ENCODE measurements at regions not wholly inside any gene's neighbourhood (a gene's known extent, or its start where the extent isn't known, plus 50 kb on each side); places are given as distances from the start of the nearest gene placed in this dataset.
A peak's percentile ranks its signal among the peaks of the same experiment; 100 is the strongest.

- H3K27ac ChIP-seq = no peak overlapping the region
- TF ChIP-seq, protein P1, sequence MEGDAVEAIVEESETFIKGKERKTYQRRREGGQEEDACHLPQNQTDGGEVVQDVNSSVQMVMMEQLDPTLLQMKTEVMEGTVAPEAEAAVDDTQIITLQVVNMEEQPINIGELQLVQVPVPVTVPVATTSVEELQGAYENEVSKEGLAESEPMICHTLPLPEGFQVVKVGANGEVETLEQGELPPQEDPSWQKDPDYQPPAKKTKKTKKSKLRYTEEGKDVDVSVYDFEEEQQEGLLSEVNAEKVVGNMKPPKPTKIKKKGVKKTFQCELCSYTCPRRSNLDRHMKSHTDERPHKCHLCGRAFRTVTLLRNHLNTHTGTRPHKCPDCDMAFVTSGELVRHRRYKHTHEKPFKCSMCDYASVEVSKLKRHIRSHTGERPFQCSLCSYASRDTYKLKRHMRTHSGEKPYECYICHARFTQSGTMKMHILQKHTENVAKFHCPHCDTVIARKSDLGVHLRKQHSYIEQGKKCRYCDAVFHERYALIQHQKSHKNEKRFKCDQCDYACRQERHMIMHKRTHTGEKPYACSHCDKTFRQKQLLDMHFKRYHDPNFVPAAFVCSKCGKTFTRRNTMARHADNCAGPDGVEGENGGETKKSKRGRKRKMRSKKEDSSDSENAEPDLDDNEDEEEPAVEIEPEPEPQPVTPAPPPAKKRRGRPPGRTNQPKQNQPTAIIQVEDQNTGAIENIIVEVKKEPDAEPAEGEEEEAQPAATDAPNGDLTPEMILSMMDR (conservative IDR thresholded peaks at IDR 0.05) = no peak
These were observed 105.2 kb upstream of the EIF5 start for GRCh38 chr14:103228866-103229265.

- no peak overlapping the region for H3K27ac ChIP-seq
These were observed 104.0 kb upstream of the EIF5 start for GRCh38 chr14:103230021-103230420.

DNA sequence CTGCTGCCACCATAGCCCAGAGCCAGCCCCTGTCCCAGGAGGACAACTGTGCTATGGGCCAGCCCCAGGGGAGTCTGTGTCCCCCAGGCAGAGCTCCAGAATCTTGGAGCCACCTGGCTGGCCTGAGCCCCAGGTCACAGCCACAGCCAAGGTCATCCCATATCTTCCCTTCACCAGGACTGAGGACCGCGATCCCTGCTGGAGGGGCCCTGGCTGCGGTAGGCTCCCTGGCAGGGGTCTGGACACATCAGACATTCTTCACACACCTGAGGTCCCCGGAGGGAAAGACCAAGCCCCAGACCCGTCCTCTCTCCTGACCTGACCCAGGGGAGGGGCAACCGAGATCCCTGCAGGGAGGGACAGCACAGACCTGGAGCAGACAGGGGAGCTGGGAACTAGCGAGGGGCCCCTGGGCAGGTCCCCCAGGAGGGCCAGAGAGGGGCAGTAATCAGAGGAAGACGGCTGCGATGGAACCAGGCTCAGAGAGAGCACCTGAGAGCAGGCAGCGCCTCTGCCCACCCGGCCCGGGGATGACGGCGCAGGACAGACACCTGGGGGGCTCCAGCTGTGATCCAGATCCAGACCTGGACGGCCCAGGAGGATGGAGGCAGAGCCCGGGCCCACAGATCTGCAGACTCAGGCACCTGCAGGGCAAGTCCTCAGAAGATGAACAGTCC lies 103.2 kb upstream of the EIF5 start:
- H3K27ac ChIP-seq = no peak overlapping the region
- TF ChIP-seq, protein P1 (conservative IDR thresholded peaks at IDR 0.05) = no peak

More at GRCh38 chr14:103230021-103230420, 104.0 kb upstream of the EIF5 start:
- TF ChIP-seq, protein P1 (conservative IDR thresholded peaks at IDR 0.05) = no peak

DNA sequence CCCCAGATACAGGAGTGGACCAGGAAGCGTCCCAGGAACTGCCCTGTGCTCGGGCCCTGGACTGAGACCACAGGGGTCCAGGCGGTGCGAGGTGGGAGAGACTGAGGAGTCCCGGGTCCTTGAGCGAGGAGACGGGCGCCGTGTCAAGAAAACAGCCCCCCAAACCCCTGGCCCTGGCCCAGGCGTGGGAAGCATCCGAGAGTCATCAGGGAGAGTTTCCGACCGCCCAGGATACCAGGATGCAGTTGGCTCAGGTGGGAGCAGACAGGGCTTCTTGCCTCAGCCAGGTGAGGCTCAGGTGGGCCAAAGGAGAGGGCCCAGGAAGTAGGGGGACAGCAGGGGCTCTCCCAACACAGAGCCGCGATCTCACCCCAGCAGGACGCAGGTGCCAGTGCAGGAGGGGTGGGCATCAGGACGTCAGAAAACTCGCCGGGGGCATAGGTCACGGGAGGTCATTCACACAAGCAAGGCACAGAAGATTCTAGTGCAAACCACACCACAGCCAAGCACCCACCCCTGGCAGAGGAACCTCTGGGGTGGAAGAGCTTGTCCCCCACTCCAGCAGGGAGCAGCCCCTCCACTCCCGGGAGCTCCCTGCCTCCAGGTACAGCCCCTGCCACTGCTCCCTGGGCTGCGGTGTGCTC lies 102.5 kb upstream of the EIF5 start:
- no peak overlapping the region for H3K27ac ChIP-seq
- TF ChIP-seq, protein P1 (conservative IDR thresholded peaks at IDR 0.05) = no peak

DNA sequence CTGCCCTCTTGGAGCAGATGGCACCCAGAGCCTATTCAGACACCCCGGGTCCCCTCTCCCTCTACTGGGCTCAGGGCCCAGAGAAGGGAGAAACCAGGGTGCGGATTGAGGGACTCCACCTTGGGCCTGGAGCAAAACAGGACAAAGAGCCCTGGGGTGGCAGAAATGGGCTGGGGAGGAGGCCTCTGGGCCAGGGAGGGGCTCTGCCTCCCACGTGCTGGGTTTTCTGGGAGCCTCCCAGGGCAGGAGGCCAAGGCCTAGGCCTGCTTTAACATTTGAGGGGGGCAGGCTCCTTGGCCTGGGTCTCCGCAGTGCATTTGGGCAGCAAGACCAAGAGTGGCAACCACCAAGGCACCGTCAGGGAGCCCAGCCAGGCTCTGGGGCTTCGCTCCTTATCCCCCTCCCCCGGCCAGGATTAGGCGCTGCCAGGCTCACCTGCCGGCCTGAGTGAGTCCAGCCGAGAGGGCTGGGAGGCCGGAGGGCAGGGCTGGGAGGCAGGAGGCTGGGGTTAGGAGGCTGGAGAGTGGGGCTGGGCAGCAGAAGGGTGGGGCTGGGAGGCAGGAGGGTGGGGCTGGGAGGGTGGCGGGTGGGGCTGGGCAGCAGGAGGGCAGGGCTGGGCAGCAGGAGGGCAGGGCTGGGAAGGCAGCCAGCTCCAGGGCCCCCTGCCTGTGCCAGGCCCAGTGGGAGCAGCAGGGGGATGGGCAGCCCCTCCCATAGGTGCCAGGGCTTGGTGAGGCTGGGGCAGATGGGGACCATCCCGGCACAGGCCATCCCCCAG lies 101.8 kb upstream of the EIF5 start:
- no peak overlapping the region for H3K27ac ChIP-seq
- TF ChIP-seq, protein P1 (conservative IDR thresholded peaks at IDR 0.05) = no peak

GRCh38 chr14:103232831-103233319 lies 101.2 kb upstream of the EIF5 start:
- TF ChIP-seq, protein P1 (conservative IDR thresholded peaks at IDR 0.05) = no peak

GRCh38 chr14:103233328-103233727 lies 100.7 kb upstream of the EIF5 start:
- TF ChIP-seq, protein P1 (conservative IDR thresholded peaks at IDR 0.05) = no peak
- no peak overlapping the region for H3K27ac ChIP-seq

More at GRCh38 chr14:103232831-103233319, 101.2 kb upstream of the EIF5 start:
- H3K27ac ChIP-seq = no peak overlapping the region

DNA sequence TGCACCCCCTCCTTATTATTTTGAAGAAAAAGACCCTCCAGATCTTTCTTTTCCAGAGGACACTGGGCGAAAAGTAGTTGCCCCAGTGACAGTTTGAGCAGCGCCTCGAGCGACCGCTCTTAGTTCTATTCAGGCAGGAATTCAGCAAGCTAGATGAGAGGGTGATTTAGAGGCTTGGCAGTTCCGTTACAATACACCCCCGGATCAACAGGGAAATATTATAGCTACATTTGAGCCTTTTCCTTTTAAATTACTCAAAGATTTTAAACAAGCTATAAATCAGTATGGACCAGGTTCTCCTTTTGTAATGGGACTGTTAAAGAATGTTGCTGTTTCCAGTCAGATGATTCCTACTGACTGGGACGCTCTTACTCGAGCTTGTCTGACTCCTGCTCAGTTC lies 99.2 kb upstream of the EIF5 start:
- H3K27ac ChIP-seq = peak overlapping the region; percentile 41

GRCh38 chr14:103235506-103235905 lies 98.5 kb upstream of the EIF5 start:
- peak overlapping the region; percentile 41 for H3K27ac ChIP-seq

All from VCaP (cell line).